Fibroblast of peridontal ligament (primary cell): ENCODE measurements at regions not wholly inside any gene's neighbourhood (a gene's known extent, or its start where the extent isn't known, plus 50 kb on each side); places are given as distances from the start of the nearest gene placed in this dataset.
"Not testable (repeated sequence)": the region's sequence is repeated elsewhere in the genome, so short reads cannot be mapped to it uniquely, and the experiment has no call there.

Source experiments
- DNase-seq: peaks from one replicate; pipeline ENCODE4 v3.0.0-alpha.2; 2010; ENCODE audit errors: extremely low read depth

GRCh38 chr2:194105358-194105757, 1551.7 kb upstream of the SLC39A10 start:
- DNase-seq, result no peak

GRCh38 chr2:194104687-194105086, 1552.3 kb upstream of the SLC39A10 start:
- no peak for DNase-seq

GRCh38 chr2:194103941-194104659, 1552.9 kb upstream of the SLC39A10 start:
- no peak for DNase-seq

DNA sequence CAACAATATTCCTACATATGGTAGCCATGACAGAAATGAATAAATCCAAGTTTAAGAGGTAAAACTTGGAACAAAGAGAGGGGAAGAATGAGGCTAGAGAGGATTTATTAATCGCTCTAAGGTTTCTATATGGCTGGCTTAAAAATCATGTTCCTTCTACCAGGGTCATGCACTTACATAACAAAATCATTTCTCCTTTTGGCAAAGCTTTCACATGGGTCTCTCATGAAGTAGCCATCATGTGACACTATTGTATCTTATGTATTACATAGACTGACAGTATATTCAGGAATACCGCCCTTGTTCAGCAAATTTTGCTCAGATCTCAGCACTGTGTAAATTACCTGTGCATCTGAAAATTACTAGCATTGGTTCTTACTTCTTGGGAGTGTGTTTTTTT, 1554.5 kb upstream of the SLC39A10 start:
- DNase-seq, result no peak

GRCh38 chr2:194100201-194100600, 1556.8 kb upstream of the SLC39A10 start:
- no peak for DNase-seq

- no peak for DNase-seq
Measured at GRCh38 chr2:194096402-194096801, 1560.6 kb upstream of the SLC39A10 start.

GRCh38 chr2:194095359-194095758, 1561.7 kb upstream of the SLC39A10 start:
- DNase-seq, result no peak

- no peak for DNase-seq
Measured at GRCh38 chr2:194090251-194090905, 1566.6 kb upstream of the SLC39A10 start.

GRCh38 chr2:194087089-194087958, 1569.7 kb upstream of the SLC39A10 start:
- no peak for DNase-seq

GRCh38 chr2:194086129-194086528, 1570.9 kb upstream of the SLC39A10 start:
- DNase-seq, result no peak

DNA sequence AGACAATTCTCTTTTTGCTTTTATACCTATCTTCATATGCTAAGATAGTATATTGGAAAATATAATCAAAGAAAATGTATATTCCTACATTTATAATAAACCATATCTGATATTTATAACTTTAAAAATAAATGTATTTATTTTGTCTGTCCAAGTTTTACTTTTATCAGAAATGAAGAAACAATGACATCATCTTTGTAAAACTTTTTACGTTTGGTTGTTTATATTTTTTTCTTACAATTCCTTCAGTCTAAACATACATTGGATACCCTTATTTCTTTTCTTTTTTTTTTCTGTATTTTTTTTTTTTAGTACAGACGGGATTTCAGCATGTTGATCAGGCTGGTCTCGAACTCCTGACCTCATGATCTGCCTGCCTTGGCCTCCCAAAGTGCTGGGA, 1577.0 kb upstream of the SLC39A10 start:
- no peak for DNase-seq

- no peak for DNase-seq
Measured at GRCh38 chr2:194077366-194077765, 1579.7 kb upstream of the SLC39A10 start.

GRCh38 chr2:194062401-194062800, 1594.6 kb upstream of the SLC39A10 start:
- DNase-seq, result no peak

- no peak for DNase-seq
Measured at GRCh38 chr2:194060269-194060668, 1596.8 kb upstream of the SLC39A10 start.

GRCh38 chr2:194054313-194054712, 1602.7 kb upstream of the SLC39A10 start:
- DNase-seq, result no peak

- no peak for DNase-seq
Measured at GRCh38 chr2:194044321-194044720, 1612.7 kb upstream of the SLC39A10 start.

DNA sequence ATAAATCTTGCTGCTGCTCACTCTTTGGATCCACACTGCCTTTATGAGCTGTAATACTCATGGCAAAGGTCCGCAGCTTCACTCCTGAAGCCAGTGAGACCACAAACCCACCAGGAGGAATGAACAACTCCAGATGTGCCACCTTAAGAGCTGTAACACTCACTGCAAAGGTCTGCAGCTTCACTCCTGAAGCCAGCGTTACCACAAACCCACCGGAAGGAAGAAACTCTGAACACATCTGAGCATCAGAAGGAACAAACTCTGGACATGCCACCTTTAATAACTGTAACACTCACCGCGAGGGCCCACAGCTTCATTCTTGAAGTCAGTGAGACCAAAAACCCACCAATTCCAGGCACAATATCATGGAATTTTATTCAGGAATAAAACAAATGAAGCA, 1635.9 kb upstream of the SLC39A10 start:
- DNase-seq, result not testable (repeated sequence)

DNA sequence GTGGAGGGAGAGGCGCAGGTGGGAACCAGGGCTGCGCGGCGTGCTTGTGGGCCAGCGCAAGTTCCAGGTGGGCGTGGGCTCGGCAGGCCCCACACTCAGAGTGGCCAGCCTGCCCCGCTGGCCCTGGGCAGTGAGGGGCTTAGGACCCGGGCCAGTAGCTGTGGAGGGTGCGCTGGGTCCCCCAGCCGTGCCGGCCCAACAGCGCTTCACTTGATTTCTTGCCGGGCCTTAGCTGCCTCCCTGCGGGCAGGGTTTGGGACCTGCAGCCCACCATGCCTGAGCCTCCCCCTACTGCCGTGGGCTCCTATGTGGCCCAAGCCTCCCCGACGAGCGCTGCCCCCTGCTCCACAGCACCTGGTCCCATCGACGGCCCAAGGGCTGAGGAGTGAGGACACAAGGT, 1636.9 kb upstream of the SLC39A10 start:
- no peak for DNase-seq

- DNase-seq, result no peak
Measured at GRCh38 chr2:194015751-194016150, 1641.3 kb upstream of the SLC39A10 start.

- DNase-seq, result no peak
Measured at GRCh38 chr2:194014639-194015038, 1642.4 kb upstream of the SLC39A10 start.

DNA sequence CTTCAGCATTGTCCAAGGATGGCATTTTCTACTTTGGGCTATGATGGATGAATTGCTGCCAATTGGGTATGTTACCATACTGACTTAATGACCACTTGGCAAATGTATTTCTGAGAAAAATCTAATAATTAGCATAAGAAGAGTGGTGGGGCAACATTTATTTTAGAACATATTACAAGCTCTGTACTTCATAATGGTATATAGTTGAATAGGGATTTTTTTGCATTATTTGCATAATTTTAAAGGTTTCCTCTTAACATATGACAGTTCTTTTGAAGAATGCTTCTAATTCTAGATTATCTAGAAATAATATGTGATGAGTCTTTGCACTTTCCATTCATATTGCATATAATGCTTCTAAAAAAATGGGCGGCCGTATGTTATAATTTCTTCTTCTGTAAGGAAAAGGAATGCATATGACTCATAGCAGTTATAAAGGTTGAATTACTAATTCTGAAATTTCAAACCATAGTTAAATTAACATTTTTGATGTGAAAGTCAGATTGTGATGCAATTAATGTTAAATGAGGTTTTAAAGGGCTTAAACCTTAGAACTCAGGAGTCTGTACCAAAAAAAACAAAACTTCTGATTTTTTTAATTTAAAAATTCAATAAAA, 1652.3 kb upstream of the SLC39A10 start:
- DNase-seq, result peak; percentile 8

DNA sequence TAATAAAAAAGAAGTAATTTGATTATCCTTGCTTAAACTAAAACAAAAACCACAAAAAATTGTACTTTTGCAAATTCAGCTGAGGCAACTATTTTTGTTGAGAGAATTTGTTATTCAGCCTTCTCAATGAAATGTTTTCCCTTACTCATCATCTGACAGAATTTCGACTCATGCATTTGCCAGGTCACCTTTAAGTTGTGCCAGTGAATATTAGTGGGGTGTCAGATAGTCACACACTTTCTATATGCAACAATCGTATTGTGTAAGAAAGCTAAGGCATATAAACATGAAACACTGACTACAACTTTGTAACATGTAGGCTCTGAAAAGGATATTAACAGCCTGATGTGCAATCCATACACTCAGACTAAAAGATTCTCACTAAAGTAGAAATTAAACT, 1653.1 kb upstream of the SLC39A10 start:
- DNase-seq, result no peak
